OCI-LY3 (cell line): ENCODE measurements at regions not wholly inside any gene's neighbourhood (a gene's known extent, or its start where the extent isn't known, plus 50 kb on each side); places are given as distances from the start of the nearest gene placed in this dataset.

Experiments used
- EZH2phosphoT487 ChIP-seq: fragments of 200-600 bp; shearing (Covaris generic); IDR thresholded peaks from 2 replicates; pipeline ENCODE4 v1.6.1; 2018; ENCODE audit warnings: antibody characterized with exemption, mixed run types, low read depth
- TF ChIP-seq, protein P1 (sequence below): fragments of 200-600, 300-600 bp; sonication (generic); IDR thresholded peaks from 2 replicates; pipeline ENCODE4 v1.5.1; 2014; ENCODE audit warnings: antibody characterized with exemption, low read length, low read depth

DNA sequence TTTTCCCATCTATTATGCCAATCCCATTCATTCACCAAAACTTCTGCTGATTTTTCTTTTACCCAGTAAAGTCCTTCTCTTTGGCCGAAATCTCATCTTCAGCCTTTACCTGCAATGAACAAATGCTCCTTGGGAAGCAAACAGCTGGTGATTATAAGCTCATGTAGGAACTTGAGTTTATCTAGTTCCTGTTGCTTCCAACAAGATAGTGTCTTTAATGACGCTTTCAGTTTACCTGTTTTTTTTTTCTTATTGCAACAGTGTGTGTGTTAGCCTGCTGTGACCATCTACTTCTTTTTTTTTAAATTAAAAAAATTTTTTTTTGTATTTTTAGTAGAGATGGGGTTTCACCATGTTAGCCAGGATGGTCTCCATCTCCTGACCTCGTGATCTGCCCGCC is 156.0 kb downstream of the CD47 start:
- TF ChIP-seq, protein P1, sequence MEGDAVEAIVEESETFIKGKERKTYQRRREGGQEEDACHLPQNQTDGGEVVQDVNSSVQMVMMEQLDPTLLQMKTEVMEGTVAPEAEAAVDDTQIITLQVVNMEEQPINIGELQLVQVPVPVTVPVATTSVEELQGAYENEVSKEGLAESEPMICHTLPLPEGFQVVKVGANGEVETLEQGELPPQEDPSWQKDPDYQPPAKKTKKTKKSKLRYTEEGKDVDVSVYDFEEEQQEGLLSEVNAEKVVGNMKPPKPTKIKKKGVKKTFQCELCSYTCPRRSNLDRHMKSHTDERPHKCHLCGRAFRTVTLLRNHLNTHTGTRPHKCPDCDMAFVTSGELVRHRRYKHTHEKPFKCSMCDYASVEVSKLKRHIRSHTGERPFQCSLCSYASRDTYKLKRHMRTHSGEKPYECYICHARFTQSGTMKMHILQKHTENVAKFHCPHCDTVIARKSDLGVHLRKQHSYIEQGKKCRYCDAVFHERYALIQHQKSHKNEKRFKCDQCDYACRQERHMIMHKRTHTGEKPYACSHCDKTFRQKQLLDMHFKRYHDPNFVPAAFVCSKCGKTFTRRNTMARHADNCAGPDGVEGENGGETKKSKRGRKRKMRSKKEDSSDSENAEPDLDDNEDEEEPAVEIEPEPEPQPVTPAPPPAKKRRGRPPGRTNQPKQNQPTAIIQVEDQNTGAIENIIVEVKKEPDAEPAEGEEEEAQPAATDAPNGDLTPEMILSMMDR: no peak
- no peak for TF ChIP-seq EZH2phosphoT487
